ENCODE measurements at regions not wholly inside any gene's neighbourhood (a gene's known extent, or its start where the extent isn't known, plus 50 kb on each side); places are given as distances from the start of the nearest gene placed in this dataset.

- FAIRE-seq, result no peak
- ChIA-PET RAD21 (ENCODE audit: unreplicated experiment) (no interaction called here), SMC1A (ENCODE audit: uncharacterized antibody, unreplicated experiment) (no interaction called here), POLR2A (no interaction called here), CTCF (no interaction called here)
- Histone ChIP-seq H3K27me3 (replicated peaks in 1 of 2; ENCODE audit: control insufficient read depth in 2 of 2, insufficient read depth in 2 of 2, low read length in 1 of 2) (no peaks in the 10 kb centered on the region), H3K9me3 (replicated peaks; ENCODE audit: control insufficient read depth, insufficient read depth, low read length) (no peaks in the 10 kb centered on the region; the same call in 2 of the 3 replicates), H2AFZ (ENCODE audit: control insufficient read depth, low read depth, low read length) (no peak overlapping the region), H3K79me2 (ENCODE audit: control insufficient read depth, insufficient read depth, low read length) (no peaks in the 10 kb centered on the region), H3K4me3 (no peak overlapping the region), H3K36me3 (ENCODE audit: control insufficient read depth in 2 of 2, insufficient read depth in 2 of 2, low read length in 1 of 2) (no peaks in the 10 kb centered on the region), H3K4me2 (ENCODE audit: control insufficient read depth, insufficient read depth) (no peak overlapping the region), H3K4me1 (ENCODE audit: control insufficient read depth, insufficient read depth, low read length) (no peaks in the 10 kb centered on the region), H3K9ac (ENCODE audit: control insufficient read depth, insufficient read depth, low read length) (no peak overlapping the region), H3K27ac (ENCODE audit: control insufficient read depth, insufficient read depth) (no peak overlapping the region), H4K20me1 (ENCODE audit: control insufficient read depth, insufficient read depth) (no peaks in the 10 kb centered on the region)
- in situ Hi-C loops (cut with MboI) (no loop called here), intact Hi-C loops (cut with micrococcal nuclease; ENCODE audit: unreplicated experiment) (no loop called here)
- no TSS peak for BruUV-seq (replicated peaks)
- TF ChIP-seq, protein P1, sequence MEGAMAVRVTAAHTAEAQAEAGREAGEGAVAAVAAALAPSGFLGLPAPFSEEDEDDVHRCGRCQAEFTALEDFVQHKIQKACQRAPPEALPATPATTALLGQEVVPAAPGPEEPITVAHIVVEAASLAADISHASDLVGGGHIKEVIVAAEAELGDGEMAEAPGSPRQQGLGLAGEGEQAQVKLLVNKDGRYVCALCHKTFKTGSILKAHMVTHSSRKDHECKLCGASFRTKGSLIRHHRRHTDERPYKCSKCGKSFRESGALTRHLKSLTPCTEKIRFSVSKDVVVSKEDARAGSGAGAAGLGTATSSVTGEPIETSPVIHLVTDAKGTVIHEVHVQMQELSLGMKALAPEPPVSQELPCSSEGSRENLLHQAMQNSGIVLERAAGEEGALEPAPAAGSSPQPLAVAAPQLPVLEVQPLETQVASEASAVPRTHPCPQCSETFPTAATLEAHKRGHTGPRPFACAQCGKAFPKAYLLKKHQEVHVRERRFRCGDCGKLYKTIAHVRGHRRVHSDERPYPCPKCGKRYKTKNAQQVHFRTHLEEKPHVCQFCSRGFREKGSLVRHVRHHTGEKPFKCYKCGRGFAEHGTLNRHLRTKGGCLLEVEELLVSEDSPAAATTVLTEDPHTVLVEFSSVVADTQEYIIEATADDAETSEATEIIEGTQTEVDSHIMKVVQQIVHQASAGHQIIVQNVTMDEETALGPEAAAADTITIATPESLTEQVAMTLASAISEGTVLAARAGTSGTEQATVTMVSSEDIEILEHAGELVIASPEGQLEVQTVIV (IDR thresholded peaks at IDR 0.05; ENCODE audit: borderline replicate concordance, partially characterized antibody), result no peak
- TF ChIP-seq ZBTB11 (CRISPR knock-in tag; IDR thresholded peaks at IDR 0.05) (no peak), PAX5 (IDR thresholded peaks at IDR 0.05; ENCODE audit: borderline replicate concordance, low read depth, low read length) (no peak), RCOR1 (conservative IDR thresholded peaks at IDR 0.05; ENCODE audit: low read depth, low read length) (no peak), SREBF1 (IDR thresholded peaks at IDR 0.05; ENCODE audit: low read length) (no peak), IRF4 (IDR thresholded peaks at IDR 0.05; ENCODE audit: low read depth, low read length) (no peak), RFX5 (IDR thresholded peaks at IDR 0.05; ENCODE audit: low read depth, low read length) (no peak), YBX1 (IDR thresholded peaks at IDR 0.05) (no peak), ZNF207 (IDR thresholded peaks at IDR 0.05; ENCODE audit: borderline replicate concordance) (no peak), TCF7 (IDR thresholded peaks at IDR 0.05; ENCODE audit: borderline replicate concordance) (no peak), NBN (IDR thresholded peaks at IDR 0.05) (no peak), BACH1 (IDR thresholded peaks at IDR 0.05; ENCODE audit: borderline replicate concordance) (no peak), POLR2AphosphoS2 (IDR thresholded peaks at IDR 0.05; ENCODE audit: low read depth, low read length) (no peak), SRF (IDR thresholded peaks at IDR 0.05; ENCODE audit: low read depth in 2 of 2, low read length in 2 of 2) (no peak), MYB (IDR thresholded peaks at IDR 0.05; ENCODE audit: borderline replicate concordance, low read depth, low read length) (no peak), KDM1A (IDR thresholded peaks at IDR 0.05; ENCODE audit: borderline replicate concordance) (no peak), GATAD2B (conservative IDR thresholded peaks at IDR 0.05; ENCODE audit: low read depth) (no peak), HCFC1 (IDR thresholded peaks at IDR 0.05; ENCODE audit: low read length) (no peak)
- TF ChIP-seq, protein P2, sequence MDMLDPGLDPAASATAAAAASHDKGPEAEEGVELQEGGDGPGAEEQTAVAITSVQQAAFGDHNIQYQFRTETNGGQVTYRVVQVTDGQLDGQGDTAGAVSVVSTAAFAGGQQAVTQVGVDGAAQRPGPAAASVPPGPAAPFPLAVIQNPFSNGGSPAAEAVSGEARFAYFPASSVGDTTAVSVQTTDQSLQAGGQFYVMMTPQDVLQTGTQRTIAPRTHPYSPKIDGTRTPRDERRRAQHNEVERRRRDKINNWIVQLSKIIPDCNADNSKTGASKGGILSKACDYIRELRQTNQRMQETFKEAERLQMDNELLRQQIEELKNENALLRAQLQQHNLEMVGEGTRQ (IDR thresholded peaks at IDR 0.05; ENCODE audit: borderline replicate concordance, low read depth, low read length), result no peak
- no peak for ATAC-seq
- no peak for DNase-seq (ENCODE audit: low read depth, low spot score)
These were observed 111.7 kb upstream of the IRX2 start for GRCh38 chr5:2863133-2863532.
